H9 (cell line): ENCODE measurements at regions not wholly inside any gene's neighbourhood (a gene's known extent, or its start where the extent isn't known, plus 50 kb on each side); places are given as distances from the start of the nearest gene placed in this dataset.

Experiments used
- DNase-seq: peaks from one replicate; pipeline ENCODE4 v3.0.0-alpha.2; 2017
- H2AFZ ChIP-seq: one replicate; pipeline ENCODE4 v1.6.1; 2013; ENCODE audit warnings: mild to moderate bottlenecking, low read length, control low read depth, moderate library complexity
- H2AK5ac ChIP-seq: 2 replicates; pipeline ENCODE4 v1.6.1; 2013; ENCODE audit warnings: low read length, control low read depth, mixed read lengths; ENCODE audit not compliant: insufficient read length
- H2BK120ac ChIP-seq: one replicate; pipeline ENCODE4 v1.6.1; 2013; ENCODE audit warnings: low read depth, mild to moderate bottlenecking, low read length, control low read depth, inconsistent platforms; ENCODE audit not compliant: poor library complexity, severe bottlenecking
- H2BK12ac ChIP-seq: 2 replicates; pipeline ENCODE4 v1.6.1; 2013; ENCODE audit warnings: low read length, control low read depth, mixed read lengths, low read depth; ENCODE audit not compliant: insufficient read length
- H2BK15ac ChIP-seq: 2 replicates; pipeline ENCODE4 v1.6.1; 2013; ENCODE audit warnings: low read depth, low read length, control low read depth
- H2BK20ac ChIP-seq: one replicate; pipeline ENCODE4 v1.6.1; 2013; ENCODE audit warnings: low read depth, mild to moderate bottlenecking, low read length, control low read depth, inconsistent platforms; ENCODE audit not compliant: poor library complexity, severe bottlenecking
- H2BK5ac ChIP-seq: 2 replicates; pipeline ENCODE4 v1.6.1; 2013; ENCODE audit warnings: low read length, control low read depth, mixed read lengths; ENCODE audit not compliant: insufficient read length
- H3K14ac ChIP-seq: 2 replicates; pipeline ENCODE4 v1.6.1; 2013; ENCODE audit warnings: low read length, control low read depth; ENCODE audit not compliant: insufficient read depth
- H3K18ac ChIP-seq: 2 replicates; pipeline ENCODE4 v1.6.1; 2013; ENCODE audit warnings: low read depth, mild to moderate bottlenecking, mixed read lengths, low read length, control low read depth; ENCODE audit not compliant: insufficient read length
- H3K23ac ChIP-seq: 2 replicates; pipeline ENCODE4 v1.6.1; 2013; ENCODE audit warnings: low read length, control low read depth, mixed read lengths, low read depth; ENCODE audit not compliant: insufficient read length
- H3K23me2 ChIP-seq: 2 replicates; pipeline ENCODE4 v1.6.1; 2013; ENCODE audit warnings: low read depth, mild to moderate bottlenecking, mixed read lengths, low read length, control low read depth; ENCODE audit not compliant: insufficient read length, poor library complexity, severe bottlenecking
- H3K27ac ChIP-seq: 2 replicates; pipeline ENCODE4 v1.5.1; 2013; ENCODE audit warnings: low read length, control low read depth, mixed read lengths, low read depth; ENCODE audit not compliant: insufficient read length
- H3K27me3 ChIP-seq: 2 replicates; pipeline ENCODE4 v1.6.1; 2013; ENCODE audit warnings: low read length, control low read depth, inconsistent platforms; ENCODE audit not compliant: insufficient read depth
- H3K4ac ChIP-seq: 2 replicates; pipeline ENCODE4 v1.6.1; 2013; ENCODE audit warnings: low read depth, mild to moderate bottlenecking, control low read depth, inconsistent platforms, low read length, moderate library complexity
- H3K4me1 ChIP-seq: 2 replicates; pipeline ENCODE4 v1.6.1; 2013; ENCODE audit warnings: low read length, control low read depth, inconsistent platforms; ENCODE audit not compliant: insufficient read depth
- H3K4me2 ChIP-seq: 2 replicates; pipeline ENCODE4 v1.6.1; 2013; ENCODE audit warnings: low read length, control low read depth, mixed read lengths; ENCODE audit not compliant: insufficient read length, insufficient read depth
- H3K56ac ChIP-seq: 2 replicates; pipeline ENCODE4 v1.6.1; 2013; ENCODE audit warnings: low read depth, mild to moderate bottlenecking, mixed read lengths, low read length, control low read depth; ENCODE audit not compliant: insufficient read length
- H3K79me1 ChIP-seq: 2 replicates; pipeline ENCODE4 v1.6.1; 2013; ENCODE audit warnings: low read depth, mild to moderate bottlenecking, moderate library complexity, low read length, control low read depth, inconsistent platforms; ENCODE audit not compliant: insufficient read depth, poor library complexity, severe bottlenecking
- H3K79me2 ChIP-seq: 2 replicates; pipeline ENCODE4 v1.6.1; 2013; ENCODE audit warnings: low read length, control low read depth, inconsistent platforms; ENCODE audit not compliant: insufficient read depth
- H3K9ac ChIP-seq: 2 replicates; pipeline ENCODE4 v1.6.1; 2013; ENCODE audit warnings: low read length, control low read depth, mixed read lengths; ENCODE audit not compliant: insufficient read length; ENCODE audit errors: extremely low read depth
- H3K9me3 ChIP-seq: one replicate; pipeline ENCODE4 v1.6.1; 2013; ENCODE audit warnings: low read depth, low read length, inconsistent platforms; ENCODE audit not compliant: control insufficient read depth
- H3T11ph ChIP-seq: one replicate; pipeline ENCODE4 v1.6.1; 2013; ENCODE audit warnings: mild to moderate bottlenecking, low read length, control low read depth, inconsistent platforms
- H4K20me1 ChIP-seq: one replicate; pipeline ENCODE4 v1.6.1; 2013; ENCODE audit not compliant: control insufficient read depth, insufficient read length, insufficient read depth
- H4K5ac ChIP-seq: 2 replicates; pipeline ENCODE4 v1.6.1; 2013; ENCODE audit warnings: low read depth, mild to moderate bottlenecking, mixed read lengths, low read length, control low read depth; ENCODE audit not compliant: insufficient read length
- H4K8ac ChIP-seq: replicated peaks from 2 replicates; pipeline ENCODE4 v1.6.1; 2013; ENCODE audit warnings: low read length, control low read depth, mixed read lengths, low read depth; ENCODE audit not compliant: insufficient read length
- H4K91ac ChIP-seq: 2 replicates; pipeline ENCODE4 v1.6.1; 2013; ENCODE audit warnings: low read depth, mild to moderate bottlenecking, moderate library complexity, mixed read lengths, low read length, control low read depth; ENCODE audit not compliant: insufficient read length
- H3K27ac Mint-ChIP-seq, 3 experiments: 2 replicates in 2 of 3; 3 replicates in 1 of 3; pipeline ENCODE4 v1.8.0; 2020 to 2021; ENCODE audit warnings: mixed read lengths in 3 of 3, mild to moderate bottlenecking in 1 of 3, moderate library complexity in 1 of 3
- H3K27me3 Mint-ChIP-seq: 2 replicates; pipeline ENCODE4 v1.8.0; 2021; ENCODE audit warnings: low read depth, mild to moderate bottlenecking, moderate library complexity, mixed read lengths
- H3K36me3 Mint-ChIP-seq, 3 experiments: 2 replicates in 2 of 3; 3 replicates in 1 of 3; pipeline ENCODE4 v1.8.0; 2020 to 2021; ENCODE audit warnings: low read depth in 3 of 3, mixed read lengths in 3 of 3; ENCODE audit not compliant: insufficient read depth in 1 of 3
- H3K4me1 Mint-ChIP-seq, 2 experiments: 2 replicates each; pipeline ENCODE4 v1.8.0; 2020; ENCODE audit warnings: mixed read lengths in 2 of 2
- H3K4me3 Mint-ChIP-seq, 2 experiments: 2 replicates in 1 of 2; 3 replicates in 1 of 2; pipeline ENCODE4 v1.8.0; 2020 to 2021; ENCODE audit warnings: mild to moderate bottlenecking in 2 of 2, mixed read lengths in 2 of 2, moderate library complexity in 1 of 2
- H3K9me3 Mint-ChIP-seq, 2 experiments: 2 replicates in 1 of 2; 3 replicates in 1 of 2; pipeline ENCODE4 v1.8.0; 2020; ENCODE audit warnings: mild to moderate bottlenecking in 2 of 2, mixed read lengths in 2 of 2, moderate library complexity in 1 of 2
- CTCF ChIP-seq: fragments of 200-600 bp; sonication (generic); conservative IDR thresholded peaks from 3 replicates; pipeline ENCODE4 v1.8.0; 2021; ENCODE audit warnings: antibody characterized with exemption, mild to moderate bottlenecking
- WGBS: extraction: QIAGEN DNeasy Blood & Tissue Kit; methylation state at CpG from one replicate; pipeline ENCODE4 v1.1.7; 2013; ENCODE audit warnings: missing lambda C conversion rate, low lambda C conversion rate, mixed read lengths; ENCODE audit not compliant: insufficient read length; ENCODE audit errors: extremely low coverage; 5-methylcytosine and 5-hydroxymethylcytosine counted together

DNA sequence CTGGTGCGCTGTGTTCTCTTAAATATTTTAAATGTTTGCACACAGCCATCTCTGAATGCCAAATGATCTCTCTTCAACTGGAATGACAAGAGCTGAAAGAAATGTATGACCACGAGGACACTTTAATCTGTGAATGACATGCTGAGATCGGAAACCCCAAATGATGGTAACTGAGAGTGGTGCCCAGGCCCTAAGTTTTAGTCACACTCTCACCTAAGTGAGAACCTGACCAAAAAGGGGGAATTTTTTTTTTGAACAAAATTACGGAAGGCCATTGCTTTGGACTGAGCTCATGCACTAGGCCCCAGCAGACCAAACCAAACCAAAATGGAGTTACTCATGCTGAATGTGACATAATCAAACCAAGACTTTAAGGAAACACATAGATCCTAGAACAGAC is 167.1 kb upstream of the TUT7 start:
- H2AK5ac ChIP-seq: no peak overlapping the region
- no peaks in the 10 kb centered on the region for H3K9me3 ChIP-seq
- no peak overlapping the region for H2AFZ ChIP-seq
- H3K4me2 ChIP-seq: no peak overlapping the region
- H3K9ac ChIP-seq: no peak overlapping the region
- H3T11ph ChIP-seq: no peak overlapping the region
- WGBS: no CpG with 5 or more reads among the region's 4 CpGs
- no peak overlapping the region for H4K8ac ChIP-seq
- H4K91ac ChIP-seq: no peak overlapping the region
- H3K4me1 Mint-ChIP-seq: no peaks in the 10 kb centered on the region
- no peaks in the 10 kb centered on the region for H3K79me1 ChIP-seq
- no peak overlapping the region for H2BK5ac ChIP-seq
- no peak overlapping the region for H3K14ac ChIP-seq
- no peak overlapping the region for H2BK12ac ChIP-seq
- H3K56ac ChIP-seq: no peak overlapping the region
- no peak overlapping the region for H2BK120ac ChIP-seq
- H2BK20ac ChIP-seq: no peak overlapping the region
- no peak overlapping the region for H2BK15ac ChIP-seq
- H3K27me3 ChIP-seq: no peaks in the 10 kb centered on the region
- DNase-seq: no peak
- TF ChIP-seq CTCF: no peak
- H3K4me1 ChIP-seq: no peaks in the 10 kb centered on the region
- H3K23me2 ChIP-seq: no peaks in the 10 kb centered on the region
- H3K27me3 Mint-ChIP-seq: no peaks in the 10 kb centered on the region
- no peak overlapping the region for H3K4me3 Mint-ChIP-seq
- H4K5ac ChIP-seq: no peak overlapping the region
- no peak overlapping the region for H3K18ac ChIP-seq
- no peak overlapping the region for H3K27ac ChIP-seq
- no peak overlapping the region for H3K23ac ChIP-seq
- H3K4ac ChIP-seq: no peak overlapping the region
- 0 out of 5 replicates have a peak, but pooled peaks cover 0 to under 1% of the 10 kb centered on the region in 2 experiments for H3K9me3 Mint-ChIP-seq
- no peaks in the 10 kb centered on the region for H4K20me1 ChIP-seq
- H3K36me3 Mint-ChIP-seq: no peaks in the 10 kb centered on the region
- H3K27ac Mint-ChIP-seq: no peak overlapping the region
- no peaks in the 10 kb centered on the region for H3K79me2 ChIP-seq
